GM12892 (cell line): ENCODE measurements at regions not wholly inside any gene's neighbourhood (a gene's known extent, or its start where the extent isn't known, plus 50 kb on each side); places are given as distances from the start of the nearest gene placed in this dataset.

Experiments
- POLR2A ChIP-seq: IDR thresholded peaks from 2 replicates; pipeline ENCODE4 v1.6.1; 2011; ENCODE audit warnings: low read depth, low read length, control low read depth
- POLR2AphosphoS5 ChIP-seq: IDR thresholded peaks from 2 replicates; pipeline ENCODE4 v1.6.1; 2011; ENCODE audit warnings: low read depth, low read length, control low read depth

- TF ChIP-seq POLR2A (no peak), POLR2AphosphoS5 (no peak)
Observed at GRCh38 chr16:52597772-52598483, 51.0 kb upstream of the TOX3 start.
